HG03439 (cell line): ENCODE measurements at regions not wholly inside any gene's neighbourhood (a gene's known extent, or its start where the extent isn't known, plus 50 kb on each side); places are given as distances from the start of the nearest gene placed in this dataset.
"Not testable (repeated sequence)": the region's sequence is repeated elsewhere in the genome, so short reads cannot be mapped to it uniquely, and the experiment has no call there.

ENCODE experiments used
- ATAC-seq: cut with Tn5 transposase; IDR thresholded peaks from one replicate; pipeline ENCODE4 v1.9.1; 2021; ENCODE audit warnings: mild to moderate bottlenecking, moderate library complexity; ENCODE audit not compliant: unreplicated experiment

DNA sequence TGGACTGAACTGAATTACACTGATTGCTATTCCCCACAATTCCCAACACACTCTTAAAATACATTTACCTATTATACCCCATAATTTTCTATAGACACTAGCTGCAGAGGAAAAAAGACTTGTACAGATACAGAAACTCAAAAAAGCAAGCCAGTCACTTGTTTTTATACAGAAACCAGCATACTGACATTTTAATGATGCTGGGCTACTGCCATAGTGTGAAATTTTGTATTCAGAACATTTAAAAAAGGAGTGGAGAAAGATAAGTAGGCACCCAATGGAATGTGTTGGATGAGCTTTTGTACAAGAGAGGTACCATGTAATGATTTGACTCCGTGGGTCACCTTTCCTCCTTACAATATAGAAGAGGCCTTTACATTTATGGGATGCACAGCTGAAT lies 740.1 kb downstream of the PLCL1 start:
- ATAC-seq = no peak

DNA sequence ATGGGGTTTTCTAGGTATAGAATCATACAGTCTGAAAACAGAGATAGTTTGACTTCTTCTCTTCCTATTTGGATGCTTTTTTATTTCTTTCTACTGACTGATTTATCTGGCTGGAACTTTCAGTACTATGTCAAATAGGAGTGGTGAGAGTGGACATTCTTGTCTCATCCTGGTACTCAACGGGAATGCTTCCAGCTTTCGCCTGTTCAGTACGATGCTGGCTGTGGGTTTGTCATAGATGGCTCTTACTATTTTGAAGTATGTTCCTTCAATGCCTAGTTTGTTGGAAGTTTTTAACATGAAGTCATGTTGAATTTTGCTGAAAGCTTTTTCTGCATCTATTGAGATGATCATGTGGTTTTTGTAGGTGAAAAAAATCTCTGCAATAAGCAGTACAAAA lies 730.4 kb downstream of the PLCL1 start:
- no peak for ATAC-seq

DNA sequence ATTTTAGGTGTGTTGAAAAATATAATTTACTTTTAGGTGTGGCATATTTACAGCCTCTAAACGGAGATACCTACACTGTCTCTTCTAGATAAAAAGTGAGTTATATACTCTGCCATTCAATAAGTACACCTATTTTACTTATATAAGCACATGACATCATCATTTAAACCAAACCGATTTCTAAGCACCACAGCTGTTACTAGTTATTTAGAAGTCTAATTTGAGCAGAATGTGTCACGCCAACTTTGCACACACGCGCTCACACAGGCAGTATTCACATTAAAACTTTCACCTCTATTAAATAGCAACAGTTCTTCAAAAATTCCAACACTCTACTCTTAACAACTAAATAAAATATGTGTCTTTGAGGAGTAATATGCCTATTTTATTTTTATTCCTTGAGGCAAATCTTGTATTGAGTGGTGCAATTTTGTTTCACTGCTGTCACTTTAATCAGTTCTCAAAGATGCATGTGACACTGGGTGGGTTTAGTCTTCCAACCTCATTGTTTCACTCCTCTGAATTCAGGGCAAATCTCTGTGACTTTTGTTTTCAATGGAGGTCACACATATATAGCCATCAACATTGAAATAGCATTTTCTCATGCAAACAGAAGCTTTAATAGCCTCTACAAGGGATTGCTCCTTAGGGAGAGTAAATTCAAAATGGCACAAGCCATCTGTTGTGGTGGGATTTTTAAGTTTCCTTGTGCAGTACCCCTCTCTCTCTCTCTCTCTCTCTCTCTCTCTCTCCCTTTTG lies 721.0 kb downstream of the PLCL1 start:
- no peak for ATAC-seq

DNA sequence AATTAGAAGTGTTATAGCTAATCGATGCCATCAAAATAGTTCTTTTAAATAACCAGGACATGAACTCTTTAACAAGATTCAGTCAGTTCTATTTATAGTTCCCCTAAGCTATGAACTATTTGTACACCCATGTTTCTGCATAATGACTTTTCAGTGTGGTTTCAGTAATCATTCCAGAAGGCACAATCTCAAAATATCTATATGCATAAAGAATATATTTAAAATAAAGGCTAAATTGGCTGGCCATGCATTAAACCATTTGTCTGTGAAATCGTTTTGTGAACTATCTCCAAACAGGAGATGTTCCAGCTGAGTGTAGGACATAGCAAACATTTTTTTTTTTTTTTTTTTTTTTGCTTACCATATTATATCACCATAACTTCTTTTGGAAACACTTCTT lies 719.3 kb downstream of the PLCL1 start:
- no peak for ATAC-seq

DNA sequence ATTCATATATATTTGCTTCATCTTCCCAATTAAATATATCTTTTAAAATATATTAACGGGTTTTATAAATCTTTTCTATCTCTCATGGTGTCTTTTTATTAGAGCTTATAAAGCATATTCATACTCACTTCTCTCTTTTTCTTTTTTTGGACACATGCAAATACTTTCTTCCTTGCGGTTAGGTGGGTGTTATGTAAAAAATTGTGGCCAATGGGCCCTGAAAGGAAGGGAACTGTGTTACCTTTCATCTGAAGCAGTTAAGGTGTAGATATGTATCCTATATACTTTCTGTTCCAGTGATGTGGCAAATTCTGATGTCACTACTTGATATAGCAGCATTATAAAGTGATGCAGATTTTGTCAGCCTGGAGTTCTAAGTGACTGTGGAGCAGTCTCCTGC lies 714.5 kb downstream of the PLCL1 start:
- ATAC-seq = no peak

DNA sequence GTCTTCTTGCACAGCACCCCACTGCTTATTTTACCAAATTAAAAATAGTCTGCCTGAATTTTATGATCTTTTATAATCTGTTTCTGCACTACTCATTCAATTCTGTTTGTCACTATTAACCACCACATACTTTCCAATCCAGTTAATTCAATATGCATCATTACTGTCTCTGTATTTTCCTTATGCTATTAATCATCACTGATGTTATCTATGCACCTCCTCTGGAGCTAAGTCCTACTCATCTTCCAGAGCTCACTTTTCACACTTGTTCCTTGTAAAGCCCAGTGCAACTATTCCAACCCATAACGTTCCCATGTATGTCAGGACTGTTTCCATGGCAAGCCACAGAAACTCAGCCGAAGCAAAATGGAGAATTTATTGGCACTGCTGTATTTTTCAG lies 713.6 kb downstream of the PLCL1 start:
- no peak for ATAC-seq

DNA sequence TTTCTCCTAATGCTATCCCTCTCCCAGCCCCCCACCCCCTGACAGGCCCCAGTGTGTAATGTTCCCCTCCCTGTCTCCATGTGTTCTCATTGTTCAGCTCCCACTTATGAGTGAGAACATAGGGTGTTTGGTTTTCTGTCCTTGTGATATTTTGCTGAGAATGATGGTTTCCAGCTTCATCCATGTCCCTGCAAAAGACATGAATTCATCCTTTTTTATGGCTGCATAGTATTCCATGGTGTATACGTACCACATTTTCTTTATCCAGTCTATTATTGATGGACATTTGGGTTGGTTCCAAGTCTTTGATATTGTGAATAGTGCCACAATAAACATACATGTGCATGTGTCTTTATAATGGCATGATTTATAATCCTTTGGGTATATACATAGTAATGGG lies 704.2 kb downstream of the PLCL1 start:
- ATAC-seq = not testable (repeated sequence)

DNA sequence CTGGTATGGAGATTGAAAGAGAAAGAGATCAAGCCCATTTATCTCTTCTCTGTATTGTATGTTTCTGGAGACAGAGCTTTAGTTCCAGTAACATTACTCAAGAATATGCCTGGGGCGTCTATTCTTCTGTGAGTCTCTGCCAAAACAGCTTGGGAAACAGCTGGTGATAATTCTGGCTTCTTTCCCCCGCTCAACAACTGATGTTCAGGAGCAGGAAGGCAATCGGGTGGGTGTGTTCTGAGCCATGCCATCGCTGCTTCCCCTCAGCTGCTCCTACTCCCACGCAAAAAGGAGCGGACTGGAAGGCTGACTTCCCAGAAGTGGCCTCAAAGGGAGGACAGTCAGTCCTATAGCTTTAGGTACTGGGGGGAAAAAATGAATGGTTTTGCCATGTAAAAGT lies 695.1 kb downstream of the PLCL1 start:
- ATAC-seq = no peak

DNA sequence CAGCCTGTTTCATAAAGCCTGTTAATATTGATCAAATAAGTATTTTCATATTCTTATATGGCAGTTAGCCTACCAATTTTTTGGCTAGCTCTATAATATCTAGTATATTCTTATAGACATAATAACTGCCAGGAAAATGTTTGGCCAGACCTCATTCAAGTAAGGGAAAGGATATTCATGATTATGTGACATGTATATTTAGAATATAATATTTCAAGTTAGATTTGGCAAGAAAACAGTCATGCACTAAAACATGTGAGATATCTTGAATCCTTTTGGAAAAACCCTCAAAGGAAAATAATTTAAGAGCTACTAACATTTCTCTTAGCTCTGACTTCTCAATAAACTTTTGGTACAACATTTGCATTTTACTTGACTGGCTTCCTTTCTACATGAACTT lies 694.1 kb downstream of the PLCL1 start:
- ATAC-seq = no peak

DNA sequence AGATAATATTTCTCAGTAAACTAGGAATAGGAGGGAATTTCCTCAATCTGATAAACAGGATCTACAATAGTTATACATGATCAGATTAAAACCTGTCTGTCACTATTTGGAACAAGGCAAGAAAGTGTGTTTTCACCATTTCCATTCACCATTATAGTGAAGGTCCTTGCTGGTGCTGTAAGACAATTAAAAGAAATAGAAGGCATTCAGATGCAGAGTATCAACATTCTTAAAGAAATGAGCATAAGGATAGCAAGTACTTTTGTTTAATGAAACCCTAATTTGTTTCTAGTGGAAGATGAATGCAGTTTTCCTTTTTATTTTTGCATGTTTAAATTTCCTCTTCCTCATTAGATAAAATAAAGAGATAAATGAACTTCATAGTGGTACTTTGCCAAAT lies 693.7 kb downstream of the PLCL1 start:
- ATAC-seq = no peak

DNA sequence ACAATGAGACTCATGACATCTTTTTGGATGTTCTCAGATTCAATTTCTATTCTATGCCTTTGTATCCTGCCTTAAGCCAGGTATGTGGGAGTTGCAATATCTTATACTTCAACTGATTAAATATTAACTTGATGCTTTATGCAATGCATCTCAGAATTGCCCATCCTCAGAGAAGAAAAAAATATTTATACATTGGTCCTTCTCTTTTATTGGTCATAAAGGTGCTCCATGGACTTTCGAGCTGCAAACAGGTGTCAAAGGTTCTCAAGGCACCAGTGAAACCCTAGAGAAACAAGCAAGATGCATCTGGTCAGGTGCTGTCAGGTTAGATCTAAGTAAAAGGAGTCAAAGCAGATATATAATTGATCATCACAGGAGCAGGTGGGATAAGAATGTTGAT lies 690.5 kb downstream of the PLCL1 start:
- no peak for ATAC-seq

DNA sequence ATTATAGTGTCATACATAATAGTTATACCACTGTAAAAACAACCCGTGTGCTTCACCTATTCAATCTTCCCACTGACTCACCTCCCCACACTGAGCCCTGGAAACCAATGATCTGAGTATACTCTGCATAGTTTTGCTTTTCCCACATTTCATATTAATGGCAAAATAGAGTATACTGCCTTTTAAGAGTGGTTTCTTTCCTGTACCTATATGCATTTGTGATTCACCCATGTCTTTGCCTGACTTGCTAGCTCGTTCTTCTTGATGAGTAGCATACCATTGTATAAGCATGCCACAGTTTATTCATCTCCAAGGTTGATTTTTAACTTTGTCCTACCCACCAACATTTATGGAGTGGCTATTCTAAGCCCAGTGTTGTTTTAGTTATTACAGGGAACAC lies 686.4 kb downstream of the PLCL1 start:
- no peak for ATAC-seq

DNA sequence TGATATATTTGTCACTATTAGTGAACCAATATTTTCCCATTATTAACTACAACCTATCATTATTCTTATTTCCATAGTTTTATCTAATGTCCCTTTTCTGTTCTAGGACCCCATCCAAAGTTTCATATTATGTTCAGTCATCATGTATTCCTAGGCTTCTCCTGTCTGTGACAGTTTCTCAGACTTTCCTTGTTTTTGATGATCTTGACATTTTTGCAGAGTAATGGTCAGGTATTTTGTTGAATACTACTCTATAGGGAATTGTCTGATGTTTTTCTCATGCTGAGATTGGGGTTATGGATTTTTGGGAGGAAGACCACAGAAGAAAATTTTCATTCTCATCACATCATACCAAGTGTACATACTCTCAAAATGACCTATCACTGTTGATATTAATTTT lies 684.6 kb downstream of the PLCL1 start:
- no peak for ATAC-seq

DNA sequence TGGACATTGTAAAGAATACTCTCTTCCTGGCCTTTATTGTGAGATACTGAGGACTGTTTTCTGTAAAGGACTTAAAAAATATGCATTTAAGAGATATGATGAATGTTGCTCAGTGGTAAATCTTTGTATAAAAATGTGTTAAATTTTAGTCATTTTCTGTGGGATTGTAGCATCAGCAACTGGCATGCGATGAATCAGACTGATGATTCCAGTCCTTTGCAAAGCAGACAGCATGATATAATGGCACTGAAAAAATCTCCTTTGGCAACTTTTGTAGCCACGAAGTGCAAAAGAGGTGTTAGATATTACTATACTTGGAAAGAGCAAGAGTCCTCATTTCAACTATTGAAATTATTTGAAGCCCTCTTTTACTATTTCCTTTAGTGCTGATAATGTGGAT lies 678.7 kb downstream of the PLCL1 start:
- no peak for ATAC-seq

DNA sequence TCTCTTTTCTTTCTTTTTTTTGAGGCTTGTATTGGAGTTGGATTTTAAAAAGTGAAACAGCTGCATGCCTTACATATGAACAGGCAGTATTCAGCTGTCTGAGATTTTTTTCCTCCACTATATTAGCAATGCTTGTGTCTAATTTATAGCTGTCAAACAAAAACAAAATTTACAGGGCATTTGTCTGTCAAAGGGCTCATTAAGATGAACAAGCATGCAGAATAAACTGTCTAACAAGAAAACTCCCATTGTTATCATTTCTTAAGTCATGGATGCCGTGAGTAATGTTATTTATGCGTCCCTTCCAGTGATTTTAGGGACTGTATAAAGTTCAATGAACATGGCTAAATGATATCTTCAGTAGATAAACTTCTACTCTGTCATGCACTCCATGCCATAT lies 674.7 kb downstream of the PLCL1 start:
- no peak for ATAC-seq

DNA sequence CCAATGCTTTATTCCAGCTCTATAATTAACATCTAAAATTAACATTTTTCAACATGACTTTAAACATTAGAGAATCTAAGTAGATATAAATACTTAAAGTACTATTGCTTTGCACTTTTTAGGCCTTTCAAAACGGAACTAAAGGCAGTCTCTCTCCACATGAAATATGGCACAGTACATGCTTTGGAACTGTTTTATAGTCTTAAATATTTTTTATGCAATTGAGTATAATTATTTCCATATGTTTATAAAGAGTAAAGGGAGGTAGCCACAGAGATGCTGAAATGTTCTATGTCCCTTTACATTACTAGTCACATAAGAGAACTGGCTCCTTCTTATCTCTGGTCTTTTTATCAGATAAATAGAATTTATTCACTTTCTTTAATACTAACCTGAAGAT lies 674.0 kb downstream of the PLCL1 start:
- no peak for ATAC-seq

DNA sequence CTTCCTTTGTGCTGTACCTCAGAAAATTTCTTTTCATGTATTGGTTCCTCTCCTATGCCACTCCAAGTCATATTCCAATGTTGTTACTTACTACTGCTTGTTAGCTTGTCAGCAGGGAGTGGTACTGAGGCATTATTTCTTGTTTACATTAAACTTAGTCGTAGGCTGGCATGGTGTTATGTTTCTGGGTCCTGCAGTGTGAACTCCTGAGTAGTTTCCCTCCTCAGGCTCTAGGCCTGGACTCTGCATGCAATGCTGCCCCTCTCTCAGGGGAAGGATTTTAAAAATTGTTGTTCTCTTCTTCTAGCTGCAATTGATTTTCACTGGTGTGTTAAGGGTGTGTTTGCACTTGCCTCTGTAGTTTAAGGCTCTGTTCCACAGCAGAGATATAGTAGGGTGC lies 671.6 kb downstream of the PLCL1 start:
- ATAC-seq = no peak

DNA sequence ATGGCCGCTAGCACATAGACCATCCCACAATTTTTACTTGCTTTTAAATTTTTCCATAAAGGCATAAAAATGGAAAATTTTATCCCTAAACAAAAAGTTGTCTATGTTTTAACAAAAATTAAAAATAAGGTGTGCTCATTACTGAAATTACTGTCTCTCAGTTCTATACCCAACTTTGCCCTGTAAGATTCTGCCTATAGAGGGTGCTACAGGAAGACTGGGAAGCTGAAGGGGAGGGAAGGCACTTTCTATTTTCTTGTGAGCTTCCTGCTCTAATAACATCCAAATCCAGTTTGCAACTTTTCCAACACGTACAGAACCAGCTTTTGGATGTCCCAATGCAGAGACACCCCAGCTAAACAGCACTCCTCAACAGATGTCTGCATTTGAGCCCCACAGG lies 666.9 kb downstream of the PLCL1 start:
- ATAC-seq = no peak

DNA sequence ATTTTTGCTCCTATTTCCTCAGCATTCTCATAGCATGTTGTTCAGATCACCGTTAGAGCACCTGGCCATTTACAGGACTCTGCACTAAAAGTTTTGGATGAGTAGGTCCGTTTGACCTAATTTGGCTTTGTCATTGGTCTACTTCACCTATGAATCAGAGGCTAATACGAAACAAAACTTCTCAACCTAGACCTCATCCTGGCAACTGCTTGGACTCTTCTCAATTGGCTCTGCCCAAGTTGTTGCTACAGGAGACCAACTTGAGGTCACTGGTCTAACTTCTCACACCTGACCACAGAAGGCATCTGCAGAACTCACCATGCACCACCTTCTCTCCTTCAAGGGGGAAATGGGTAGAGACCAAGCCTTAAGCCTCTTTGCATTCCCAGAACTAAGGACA lies 663.7 kb downstream of the PLCL1 start:
- no peak for ATAC-seq

DNA sequence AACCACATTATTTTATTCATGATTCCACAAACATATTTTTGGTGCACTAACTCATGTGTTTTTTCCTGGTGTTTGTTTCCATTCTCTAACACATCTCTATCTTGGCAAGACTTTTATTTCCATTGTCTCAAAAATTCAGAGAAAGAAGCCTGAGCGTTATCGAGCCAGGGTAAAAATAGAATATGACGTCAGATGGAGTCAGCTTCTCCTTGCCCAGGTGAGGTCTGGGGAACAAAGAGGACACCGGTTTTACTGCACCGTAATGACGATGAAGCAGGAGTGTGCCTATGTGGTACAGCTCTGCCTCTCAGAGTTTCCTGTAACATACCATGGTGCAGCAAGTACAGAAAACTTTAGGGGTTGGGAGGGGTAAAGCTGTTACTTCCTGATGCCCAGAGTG lies 661.6 kb downstream of the PLCL1 start:
- ATAC-seq = no peak

DNA sequence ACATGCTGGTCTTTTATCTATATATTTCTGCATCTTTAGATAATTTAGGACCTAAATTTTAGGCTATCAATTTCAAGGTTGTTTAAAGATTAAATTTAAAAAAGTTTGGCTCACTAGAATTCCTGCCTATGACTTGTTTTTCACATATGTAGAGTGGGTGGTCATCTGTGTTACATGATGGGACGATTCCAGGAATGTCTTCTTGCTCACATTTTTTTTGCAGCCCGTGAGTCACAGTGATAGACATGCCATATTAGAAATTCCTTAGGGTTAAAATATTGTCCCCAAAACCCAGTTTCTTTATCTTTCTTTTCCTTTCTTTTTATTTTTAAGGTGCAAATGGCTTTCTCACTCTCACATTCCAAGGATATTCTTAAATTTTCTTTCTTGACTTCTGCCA lies 652.0 kb downstream of the PLCL1 start:
- ATAC-seq = no peak

DNA sequence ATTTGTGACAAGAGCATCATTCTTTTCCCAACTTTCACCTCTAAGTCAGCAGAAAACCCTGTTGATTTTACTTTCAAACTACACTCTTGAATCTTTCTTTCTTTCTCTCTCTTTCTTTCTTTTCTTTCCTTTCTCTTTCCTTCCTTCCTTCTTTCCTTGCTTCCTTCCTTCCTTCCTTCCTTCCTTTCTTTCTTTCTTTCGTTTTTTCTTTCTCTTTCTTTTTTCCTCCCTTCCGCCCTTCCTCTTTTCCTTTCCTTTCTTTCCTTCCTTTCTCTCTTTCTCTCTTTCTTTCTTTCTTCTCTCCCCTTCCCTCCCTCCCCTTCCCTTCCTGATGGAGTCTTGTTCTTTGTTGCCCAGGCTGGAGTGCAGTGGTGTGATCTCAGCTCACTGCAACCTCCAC lies 649.5 kb downstream of the PLCL1 start:
- ATAC-seq = no peak

DNA sequence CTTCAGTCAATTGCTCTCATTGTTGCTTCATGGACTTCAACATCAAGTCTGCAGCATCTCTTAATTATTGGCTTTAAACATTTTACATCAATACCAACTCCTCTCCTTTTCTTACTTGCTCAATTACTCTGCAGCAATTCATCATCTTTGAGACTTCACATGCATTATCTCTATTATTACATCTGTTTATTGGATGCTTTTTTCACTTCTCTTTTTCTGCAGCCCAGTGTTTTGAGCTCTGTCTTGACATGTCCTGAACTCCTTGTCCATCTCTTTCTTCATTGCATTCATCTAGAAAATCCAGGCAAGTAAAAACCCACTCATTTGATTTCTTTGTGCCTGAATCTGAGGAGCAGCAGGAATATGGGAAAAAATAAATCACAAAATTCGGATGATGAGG lies 647.9 kb downstream of the PLCL1 start:
- ATAC-seq = no peak
